IMR-90 (cell line): ENCODE measurements at regions not wholly inside any gene's neighbourhood (a gene's known extent, or its start where the extent isn't known, plus 50 kb on each side); places are given as distances from the start of the nearest gene placed in this dataset.

Experiments
- ATAC-seq: fragments of 200-7000 bp; cut with Tn5 transposase; 2 replicates; pipeline ENCODE4 v1.9.1; 2020; ENCODE audit warnings: low read depth, mild to moderate bottlenecking, moderate library complexity
- BruUV-seq: library from RNA; stranded (reverse); fragments of 400-500 nt; replicated peaks from 2 replicates; lab custom pipeline; 2021; lab: Mats Ljungman, UMichigan
- CTCF ChIA-PET: fragments of 300-600 bp; formaldehyde crosslinking; extraction: SDS; loops from one replicate; lab custom pipeline; 2021; ENCODE audit warnings: antibody characterized with exemption; lab: Yijun Ruan, JAX
- POLR2A ChIA-PET: fragments of 300-600 bp; sonication (Branson Sonifier 250); formaldehyde crosslinking; loops from one replicate; lab custom pipeline; 2022; ENCODE audit warnings: antibody characterized with exemption; ENCODE audit not compliant: unreplicated experiment; lab: Charles Lee
- DNase-seq: peaks from one replicate; pipeline ENCODE4 v3.0.0; 2013
- H2AFZ ChIP-seq: replicated peaks from 2 replicates; pipeline ENCODE3; 2013; ENCODE audit warnings: low read length, mild to moderate bottlenecking; ENCODE audit not compliant: poor library complexity
- H2AK5ac ChIP-seq: 2 replicates; pipeline ENCODE4 v1.6.1; 2013; ENCODE audit warnings: low read depth, low read length, inconsistent platforms
- H2AK9ac ChIP-seq: replicated peaks from 2 replicates; pipeline ENCODE3; 2013; ENCODE audit warnings: mild to moderate bottlenecking, low read depth, low read length, moderate library complexity; ENCODE audit not compliant: poor library complexity
- H2BK120ac ChIP-seq: 2 replicates; pipeline ENCODE4 v1.6.1; 2013; ENCODE audit warnings: low read depth, low read length, inconsistent platforms
- H2BK15ac ChIP-seq: 3 replicates; pipeline ENCODE4 v1.6.1; 2013; ENCODE audit warnings: low read depth, low read length, inconsistent platforms
- H2BK20ac ChIP-seq: 2 replicates; pipeline ENCODE4 v1.6.1; 2013; ENCODE audit warnings: low read depth, mild to moderate bottlenecking, inconsistent platforms, low read length, moderate library complexity
- H2BK5ac ChIP-seq: 2 replicates; pipeline ENCODE4 v1.6.1; 2013; ENCODE audit warnings: mild to moderate bottlenecking, low read depth, low read length, inconsistent platforms; ENCODE audit not compliant: poor library complexity, severe bottlenecking
- H3K14ac ChIP-seq: replicated peaks from 2 replicates; pipeline ENCODE4 v1.6.1; 2013; ENCODE audit warnings: low read depth, low read length, inconsistent platforms
- H3K18ac ChIP-seq: 2 replicates; pipeline ENCODE4 v1.6.1; 2013; ENCODE audit warnings: low read depth, low read length, control low read depth
- H3K23ac ChIP-seq: 2 replicates; pipeline ENCODE4 v1.6.1; 2013; ENCODE audit warnings: low read depth, low read length, inconsistent platforms
- H3K27ac ChIP-seq: 2 replicates; pipeline ENCODE4 v1.5.1; 2013; ENCODE audit warnings: mild to moderate bottlenecking, control low read depth, low read length; ENCODE audit not compliant: insufficient read depth
- H3K27me3 ChIP-seq: 2 replicates; pipeline ENCODE4 v1.6.1; 2013; ENCODE audit warnings: low read length; ENCODE audit not compliant: control insufficient read depth, insufficient read depth
- H3K36me3 ChIP-seq: 2 replicates; pipeline ENCODE4 v1.6.1; 2013; ENCODE audit warnings: low read length, mixed read lengths; ENCODE audit not compliant: control insufficient read depth, insufficient read depth
- H3K4ac ChIP-seq: 2 replicates; pipeline ENCODE4 v1.6.1; 2013; ENCODE audit warnings: low read depth, low read length, inconsistent platforms
- H3K4me1 ChIP-seq: 2 replicates; pipeline ENCODE4 v1.6.1; 2013; ENCODE audit warnings: low read length, mixed read lengths; ENCODE audit not compliant: control insufficient read depth, insufficient read depth
- H3K4me2 ChIP-seq: 2 replicates; pipeline ENCODE4 v1.6.1; 2013; ENCODE audit warnings: low read depth, mild to moderate bottlenecking, control low read depth, low read length, moderate library complexity
- H3K4me3 ChIP-seq: 2 replicates; pipeline ENCODE4 v1.5.1; 2013; ENCODE audit warnings: low read depth, mild to moderate bottlenecking, control low read depth, low read length, moderate library complexity; ENCODE audit not compliant: insufficient read depth
- H3K56ac ChIP-seq: 2 replicates; pipeline ENCODE4 v1.6.1; 2013; ENCODE audit warnings: low read length, inconsistent platforms; ENCODE audit not compliant: insufficient read depth; ENCODE audit errors: extremely low read depth
- H3K79me1 ChIP-seq, 2 experiments: 2 replicates each; pipeline ENCODE4 v1.6.1; 2013; ENCODE audit warnings: low read length in 2 of 2, inconsistent platforms in 1 of 2, low read depth in 1 of 2
- H3K9ac ChIP-seq: 2 replicates; pipeline ENCODE4 v1.6.1; 2013; ENCODE audit warnings: low read depth, low read length, control low read depth
- H3K9me1 ChIP-seq: 2 replicates; pipeline ENCODE4 v1.6.1; 2013; ENCODE audit warnings: low read length, inconsistent platforms; ENCODE audit not compliant: insufficient read depth
- H3K9me3 ChIP-seq: 2 replicates; pipeline ENCODE4 v1.6.1; 2013; ENCODE audit warnings: low read length; ENCODE audit not compliant: control insufficient read depth, insufficient read depth
- H4K20me1 ChIP-seq: 2 replicates; pipeline ENCODE4 v1.6.1; 2013; ENCODE audit warnings: low read length, inconsistent platforms; ENCODE audit not compliant: insufficient read depth
- H4K5ac ChIP-seq: 2 replicates; pipeline ENCODE4 v1.6.1; 2013; ENCODE audit warnings: mild to moderate bottlenecking, low read depth, low read length, control low read depth
- H4K8ac ChIP-seq, 2 experiments: 2 replicates each; pipeline ENCODE4 v1.6.1; 2013; ENCODE audit warnings: low read depth in 2 of 2, low read length in 2 of 2, control low read depth in 1 of 2, inconsistent platforms in 1 of 2
- H4K91ac ChIP-seq: 2 replicates; pipeline ENCODE4 v1.6.1; 2013; ENCODE audit warnings: low read depth, low read length, inconsistent platforms; ENCODE audit not compliant: insufficient read depth
- BHLHE40 ChIP-seq: fragments of 150-350 bp; IDR thresholded peaks from 2 replicates; pipeline ENCODE4 v1.6.1; 2016; ENCODE audit warnings: mild to moderate bottlenecking, low read depth, low read length
- CEBPB ChIP-seq: IDR thresholded peaks from 2 replicates; pipeline ENCODE4 v1.6.1; 2012; ENCODE audit warnings: low read depth, low read length, improper control_type of control experiment
- CHD1 ChIP-seq: IDR thresholded peaks from 2 replicates; pipeline ENCODE4 v1.6.1; 2012; ENCODE audit warnings: low read depth, low read length, improper control_type of control experiment
- POLR2A ChIP-seq: IDR thresholded peaks from 2 replicates; pipeline ENCODE4 v1.6.1; 2012; ENCODE audit warnings: mild to moderate bottlenecking, low read depth, low read length
- RFX5 ChIP-seq: IDR thresholded peaks from 2 replicates; pipeline ENCODE4 v1.8.0; 2012; ENCODE audit warnings: low read depth, mild to moderate bottlenecking, low read length, moderate library complexity
- WGBS, 2 experiments: methylation state at CpG; one replicate each; pipeline versions ENCODE4 v1.1.5 to v1.1.7; 2013; ENCODE audit warnings: missing lambda C conversion rate in 2 of 2; ENCODE audit not compliant: insufficient read length in 1 of 2; ENCODE audit errors: extremely low coverage in 2 of 2; 5-methylcytosine and 5-hydroxymethylcytosine counted together
- dilution Hi-C: fragments of 300-500 bp; cut with HindIII; formaldehyde crosslinking; loops from one replicate; pipeline ENCODE4 v1.14.3; 2018; ENCODE audit warnings: low sequenced_read_pairs; ENCODE audit not compliant: unreplicated experiment
- in situ Hi-C: fragments of 300-500 bp; cut with MboI; formaldehyde crosslinking; loops from 3 replicates; pipeline ENCODE4 v1.14.3; 2019; ENCODE audit warnings: low sequenced_read_pairs, inconsistent platforms, mixed read lengths
- intact Hi-C: fragments of 100-400 bp; cut with micrococcal nuclease; formaldehyde crosslinking; loops from 2 replicates; pipeline ENCODE4 v1.10.0; 2022

GRCh38 chr19:27887946-27888345 is 1325.0 kb downstream of the UQCRFS1 start:
- H3K9me3 ChIP-seq = peaks cover 38% of the 10 kb centered on the region
- H2AK9ac ChIP-seq = no peak overlapping the region
- H4K91ac ChIP-seq = no peak overlapping the region
- H2AK5ac ChIP-seq = no peak overlapping the region
- ATAC-seq (no peak), DNase-seq (no peak)
- H4K5ac ChIP-seq = no peak overlapping the region
- H3K4me3 ChIP-seq = no peak overlapping the region
- H3K4me2 ChIP-seq = no peak overlapping the region
- H2BK5ac ChIP-seq = no peak overlapping the region
- no peak overlapping the region for H4K8ac ChIP-seq
- H3K9me1 ChIP-seq = no peaks in the 10 kb centered on the region
- no peak overlapping the region for H3K9ac ChIP-seq
- dilution Hi-C loops = no loop called here
- no peak overlapping the region for H3K18ac ChIP-seq
- WGBS, 2 experiments = no CpG with 5 or more reads among the region's 2 CpGs
- no peaks in the 10 kb centered on the region for H3K4me1 ChIP-seq
- no peak overlapping the region for H2BK15ac ChIP-seq
- no peaks in the 10 kb centered on the region for H3K27me3 ChIP-seq
- H2AFZ ChIP-seq = no peak overlapping the region
- no peaks in the 10 kb centered on the region for H4K20me1 ChIP-seq
- TF ChIP-seq POLR2A (no peak), CHD1 (no peak), BHLHE40 (no peak), RFX5 (no peak), CEBPB (no peak)
- H3K4ac ChIP-seq = no peak overlapping the region
- POLR2A ChIA-PET = no interaction called here
- no peak overlapping the region for H3K23ac ChIP-seq
- H3K27ac ChIP-seq = no peak overlapping the region
- in situ Hi-C loops = no loop called here
- BruUV-seq = no TSS peak
- H2BK20ac ChIP-seq = no peak overlapping the region
- no peaks in the 10 kb centered on the region for H3K36me3 ChIP-seq
- CTCF ChIA-PET = no interaction called here
- intact Hi-C loops = no loop called here
- H3K14ac ChIP-seq = no peak overlapping the region
- H3K56ac ChIP-seq = no peak overlapping the region
- H3K79me1 ChIP-seq = no peaks in the 10 kb centered on the region
- H2BK120ac ChIP-seq = no peak overlapping the region
